Smooth muscle cell (in vitro differentiated cells): ENCODE measurements at regions not wholly inside any gene's neighbourhood (a gene's known extent, or its start where the extent isn't known, plus 50 kb on each side); places are given as distances from the start of the nearest gene placed in this dataset.

Experiments
- DNase-seq: peaks from one replicate; lab custom pipeline; 2025; ENCODE audit not compliant: unreplicated experiment; lab: John Stamatoyannopoulos, UW
- H2AFZ ChIP-seq: fragments of 200-600 bp; sonication (generic); 2 replicates; pipeline ENCODE4 v1.6.0; 2016; ENCODE audit warnings: antibody characterized with exemption, low read depth, mild to moderate bottlenecking
- H3F3A ChIP-seq: fragments of 200-600 bp; sonication (generic); 2 replicates; pipeline ENCODE4 v1.6.0; 2017; ENCODE audit warnings: antibody characterized with exemption, low read depth
- H3K27ac ChIP-seq: fragments of 200-600 bp; sonication (generic); 2 replicates; pipeline ENCODE4 v1.5.1; 2016; ENCODE audit warnings: low read depth, mild to moderate bottlenecking
- H3K27me3 ChIP-seq: fragments of 200-600 bp; sonication (generic); 2 replicates; pipeline ENCODE4 v1.6.1; 2016; ENCODE audit warnings: low read depth, mild to moderate bottlenecking
- H3K36me3 ChIP-seq: fragments of 200-600 bp; sonication (generic); 2 replicates; pipeline ENCODE4 v1.5.1; 2016; ENCODE audit warnings: low read depth
- H3K4me1 ChIP-seq: fragments of 200-600 bp; sonication (generic); 2 replicates; pipeline ENCODE4 v1.5.1; 2016; ENCODE audit warnings: low read depth
- H3K4me2 ChIP-seq: fragments of 200-600 bp; sonication (generic); 2 replicates; pipeline ENCODE4 v1.6.0; 2016; ENCODE audit warnings: mild to moderate bottlenecking
- H3K4me3 ChIP-seq: fragments of 200-600 bp; sonication (generic); 2 replicates; pipeline ENCODE4 v1.5.1; 2016; ENCODE audit warnings: mild to moderate bottlenecking
- H3K79me2 ChIP-seq: fragments of 200-600 bp; sonication (generic); 2 replicates; pipeline ENCODE4 v1.6.0; 2016; ENCODE audit warnings: low read depth, mild to moderate bottlenecking
- H3K9ac ChIP-seq: fragments of 200-600 bp; sonication (generic); 2 replicates; pipeline ENCODE4 v1.6.0; 2016; ENCODE audit warnings: low read depth
- H3K9me3 ChIP-seq: fragments of 200-600 bp; sonication (generic); replicated peaks from 2 replicates; pipeline ENCODE4 v1.5.1; 2016; ENCODE audit warnings: low read depth
- H4K20me1 ChIP-seq: fragments of 200-600 bp; sonication (generic); 2 replicates; pipeline ENCODE4 v1.6.0; 2016; ENCODE audit warnings: low read depth
- CTCF ChIP-seq: fragments of 200-600 bp; sonication (generic); IDR thresholded peaks from 2 replicates; pipeline ENCODE4 v1.5.1; 2017; ENCODE audit warnings: borderline replicate concordance, mild to moderate bottlenecking, antibody characterized with exemption; ENCODE audit not compliant: insufficient read depth, poor library complexity, severe bottlenecking
- WGBS: methylation state at CpG from one replicate; pipeline ENCODE4 v1.1.7; 2016; ENCODE audit warnings: low lambda C conversion rate; 5-methylcytosine and 5-hydroxymethylcytosine counted together

- Histone ChIP-seq H3K4me1 (peaks cover 19% of the 10 kb centered on the region), H2AFZ (no peak overlapping the region), H3K36me3 (no peaks in the 10 kb centered on the region), H3K79me2 (no peaks in the 10 kb centered on the region), H3K9me3 (no peaks in the 10 kb centered on the region), H3K27ac (no peak overlapping the region), H3K4me2 (no peak overlapping the region), H3K9ac (no peak overlapping the region), H4K20me1 (no peaks in the 10 kb centered on the region), H3K27me3 (peaks cover 5% of the 10 kb centered on the region), H3F3A (no peaks in the 10 kb centered on the region), H3K4me3 (no peak overlapping the region)
- DNase-seq = no peak
- TF ChIP-seq CTCF = no peak
- 86% methylated on average over 4 of the region's 4 CpGs for WGBS
Measured at GRCh38 chr11:133710681-133711240, 134.6 kb downstream of the SPATA19 start.

GRCh38 chr11:133710241-133710640 is 135.1 kb downstream of the SPATA19 start:
- Histone ChIP-seq H3F3A (no peaks in the 10 kb centered on the region), H3K4me1 (peaks cover 18% of the 10 kb centered on the region), H4K20me1 (no peaks in the 10 kb centered on the region), H3K9ac (no peak overlapping the region), H3K4me2 (no peak overlapping the region), H3K36me3 (no peaks in the 10 kb centered on the region), H3K79me2 (no peaks in the 10 kb centered on the region), H3K4me3 (no peak overlapping the region), H3K27me3 (peaks cover 5% of the 10 kb centered on the region), H3K9me3 (no peaks in the 10 kb centered on the region), H2AFZ (no peak overlapping the region), H3K27ac (no peak overlapping the region)
- no peak for DNase-seq
- 77% methylated on average over 3 of the region's 3 CpGs for WGBS
- no peak for TF ChIP-seq CTCF

GRCh38 chr11:133708547-133709051 is 136.7 kb downstream of the SPATA19 start:
- WGBS = 97% methylated on average over 5 of the region's 5 CpGs
- H3K4me3 ChIP-seq = no peak overlapping the region

More at GRCh38 chr11:133708547-133709051, 136.7 kb downstream of the SPATA19 start:
- H3K9ac ChIP-seq = no peak overlapping the region
- H3K79me2 ChIP-seq = no peaks in the 10 kb centered on the region
- no peaks in the 10 kb centered on the region for H3F3A ChIP-seq
- H3K4me1 ChIP-seq = peaks cover 6% of the 10 kb centered on the region
- no peak for TF ChIP-seq CTCF
- H3K27me3 ChIP-seq = peaks cover 9% of the 10 kb centered on the region
- H3K27ac ChIP-seq = no peak overlapping the region
- H3K9me3 ChIP-seq = no peaks in the 10 kb centered on the region
- no peak for DNase-seq
- H2AFZ ChIP-seq = no peak overlapping the region
- no peaks in the 10 kb centered on the region for H3K36me3 ChIP-seq
- no peaks in the 10 kb centered on the region for H4K20me1 ChIP-seq
- no peak overlapping the region for H3K4me2 ChIP-seq
